K562 (cell line): ENCODE measurements at regions not wholly inside any gene's neighbourhood (a gene's known extent, or its start where the extent isn't known, plus 50 kb on each side); places are given as distances from the start of the nearest gene placed in this dataset.

Experiments used
- ATAC-seq: fragments of 200-7000 bp; cut with Tn5 transposase; 3 replicates; pipeline ENCODE4 v1.9.1; 2020; ENCODE audit warnings: moderate library complexity
- BruUV-seq: library from RNA; stranded (reverse); fragments of 400-500 nt; replicated peaks from 2 replicates; lab custom pipeline; 2021; lab: Mats Ljungman, UMichigan
- CTCF ChIA-PET: fragments of 300-600 bp; formaldehyde crosslinking; extraction: SDS; loops from one replicate; lab custom pipeline; 2021; ENCODE audit warnings: low intra/inter-chr PET ratio; lab: Yijun Ruan, JAX
- POLR2A ChIA-PET: fragments of 300-600, 350-650 bp; sonication (Branson Sonifier 250); formaldehyde crosslinking; extraction: SDS; loops from one replicate; lab custom pipeline; 2021; ENCODE audit warnings: antibody characterized with exemption, inconsistent platforms; lab: Yijun Ruan, JAX
- DNase-seq, 4 experiments: peaks; one replicate each; pipeline versions ENCODE4 v3.0.0 to v3.0.0-alpha.2; 2011 to 2018; ENCODE audit warnings: low spot score in 3 of 4, mixed read lengths in 3 of 4; ENCODE audit errors: extremely low read depth in 1 of 4
- FAIRE-seq: peaks from 2 replicates; lab custom pipeline; 2011; peaks lifted over from hg19 to GRCh38; lab: Jason Lieb, UNC
- H2AFZ ChIP-seq: 2 replicates; pipeline ENCODE4 v1.6.0; 2011; ENCODE audit warnings: low read depth, low read length, control low read depth, inconsistent platforms
- H3K27ac ChIP-seq: fragments of 200-600 bp; 3 replicates; pipeline ENCODE4 v1.8.0; 2011; ENCODE audit warnings: low read depth, mild to moderate bottlenecking, control low read depth, inconsistent platforms, low read length, moderate library complexity, mixed read lengths; ENCODE audit errors: extremely low read depth
- H3K27me3 ChIP-seq, 2 experiments: fragments of 300-600 bp in 1 of 2; 2 replicates in 1 of 2; 3 replicates in 1 of 2; pipeline versions ENCODE4 v1.6.0 to v1.8.0; 2011; ENCODE audit warnings: inconsistent platforms in 2 of 2, low read length in 2 of 2, mild to moderate bottlenecking in 1 of 2, mixed read lengths in 1 of 2, moderate library complexity in 1 of 2; ENCODE audit not compliant: control insufficient read depth in 2 of 2, insufficient read depth in 2 of 2
- H3K36me3 ChIP-seq: fragments of 300-600 bp; 3 replicates; pipeline ENCODE4 v1.8.0; 2011; ENCODE audit warnings: mild to moderate bottlenecking, low read length, inconsistent platforms; ENCODE audit not compliant: control insufficient read depth, insufficient read depth
- H3K4me1 ChIP-seq, 2 experiments: fragments of 200-600 bp in 1 of 2; replicated peaks in 1 of 2; 2 replicates in 1 of 2; 3 replicates in 1 of 2; pipeline versions ENCODE4 v1.5.1 to v1.8.0; 2011; ENCODE audit warnings: inconsistent platforms in 2 of 2, low read length in 2 of 2, mild to moderate bottlenecking in 1 of 2, mixed read lengths in 1 of 2, moderate library complexity in 1 of 2; ENCODE audit not compliant: control insufficient read depth in 2 of 2, insufficient read depth in 2 of 2
- H3K4me2 ChIP-seq: 2 replicates; pipeline ENCODE4 v1.6.1; 2011; ENCODE audit warnings: low read length, control low read depth, inconsistent platforms, mixed read lengths; ENCODE audit not compliant: insufficient read depth
- H3K4me3 ChIP-seq: fragments of 200-600 bp; sonication (generic), shearing (Covaris generic); 2 replicates; pipeline ENCODE4 v1.5.1; 2016; ENCODE audit warnings: control low read depth, inconsistent platforms
- H3K79me2 ChIP-seq: fragments of 200-600 bp; 3 replicates; pipeline ENCODE4 v1.8.0; 2011; ENCODE audit warnings: low read length, inconsistent platforms; ENCODE audit not compliant: control insufficient read depth, insufficient read depth
- H3K9ac ChIP-seq, 2 experiments: 2 replicates each; pipeline versions ENCODE4 v1.6.0 to v1.6.1; 2011; ENCODE audit warnings: low read depth in 2 of 2, low read length in 2 of 2, control low read depth in 1 of 2, inconsistent platforms in 1 of 2, mild to moderate bottlenecking in 1 of 2, mixed read lengths in 1 of 2; ENCODE audit not compliant: insufficient read depth in 1 of 2
- H3K9me1 ChIP-seq: one replicate; pipeline ENCODE4 v1.6.0; 2011; ENCODE audit warnings: inconsistent platforms, mild to moderate bottlenecking, low read length, moderate library complexity; ENCODE audit not compliant: control insufficient read depth, insufficient read depth
- H3K9me3 ChIP-seq: replicated peaks from 2 replicates; pipeline ENCODE4 v1.5.1; 2011; ENCODE audit warnings: low read depth, low read length, inconsistent platforms; ENCODE audit not compliant: control insufficient read depth, insufficient read depth
- H4K20me1 ChIP-seq: replicated peaks from 2 replicates; pipeline ENCODE4 v1.6.1; 2011; ENCODE audit warnings: low read length, inconsistent platforms, mixed read lengths; ENCODE audit not compliant: control insufficient read depth, insufficient read depth
- CHCHD3 ChIP-seq: fragments of 250-450 bp; sonication (Bioruptor Pico); IDR thresholded peaks from 2 replicates; pipeline ENCODE4 v2.1.2; 2022; ENCODE audit warnings: mild to moderate bottlenecking
- FOXA1 ChIP-seq: fragments of 450-650 bp; IDR thresholded peaks from 2 replicates; pipeline ENCODE4 v1.6.1; 2016; ENCODE audit warnings: mild to moderate bottlenecking, borderline replicate concordance
- FOXA3 ChIP-seq, 2 experiments: fragments of 450-650 bp in 1 of 2; sonication (generic) in 1 of 2; formaldehyde crosslinking; IDR thresholded peaks in 1 of 2; conservative IDR thresholded peaks in 1 of 2; 2 replicates each; pipeline versions ENCODE4 v1.4.0 to v1.8.0; 2020 to 2022; ENCODE audit warnings: mild to moderate bottlenecking in 2 of 2, missing genetic modification reagents in 1 of 2
- MED1 ChIP-seq: sonication (generic); formaldehyde crosslinking; IDR thresholded peaks from 2 replicates; pipeline ENCODE4 v1.8.1; 2023; ENCODE audit warnings: missing genetic modification reagents, borderline replicate concordance
- POLR2H ChIP-seq: IDR thresholded peaks from 2 replicates; pipeline ENCODE4 v1.6.1; 2016; ENCODE audit warnings: missing genetic modification characterization, low read depth, mild to moderate bottlenecking, control low read depth, missing compliant biosample characterization, moderate library complexity
- PRMT5 ChIP-seq: sonication (generic); formaldehyde crosslinking; IDR thresholded peaks from 2 replicates; pipeline ENCODE4 v1.5.0; 2020; ENCODE audit warnings: missing genetic modification reagents
- SIN3B ChIP-seq: fragments of 450-650 bp; IDR thresholded peaks from 2 replicates; pipeline ENCODE4 v1.6.1; 2017; ENCODE audit warnings: low read depth, mild to moderate bottlenecking, moderate library complexity
- SLC30A9 ChIP-seq: fragments of 250-450 bp; sonication (Bioruptor Pico); IDR thresholded peaks from 2 replicates; pipeline ENCODE4 v1.8.0; 2022; ENCODE audit warnings: mild to moderate bottlenecking, moderate library complexity
- SOX6 ChIP-seq: fragments of 450-650 bp; IDR thresholded peaks from 2 replicates; pipeline ENCODE4 v1.6.1; 2014; ENCODE audit warnings: mild to moderate bottlenecking
- SUPT5H ChIP-seq: fragments of 450-650 bp; IDR thresholded peaks from 2 replicates; pipeline ENCODE4 v1.6.1; 2016
- ZNF311 ChIP-seq: fragments of 250-450 bp; sonication (Bioruptor Pico); IDR thresholded peaks from 2 replicates; pipeline ENCODE4 v1.4.0; 2020; ENCODE audit warnings: mild to moderate bottlenecking, moderate library complexity
- WGBS: fragments of 100-300 bp; shearing (Covaris generic); methylation state at CpG from one replicate; pipeline ENCODE4 v1.1.6; 2016; ENCODE audit warnings: low coverage, mixed read lengths; ENCODE audit not compliant: insufficient coverage; ENCODE audit errors: missing lambda C conversion rate; 5-methylcytosine and 5-hydroxymethylcytosine counted together
- in situ Hi-C: fragments of 300-500 bp; cut with MboI; formaldehyde crosslinking; loops from 4 replicates; pipeline ENCODE4 v1.15.0; 2018; ENCODE audit warnings: inconsistent platforms, mixed read lengths
- intact Hi-C: fragments of 100-400 bp; cut with micrococcal nuclease; formaldehyde crosslinking; loops from 2 replicates; pipeline ENCODE4 v1.14.2; 2022
- TF ChIP-seq, protein P1 (sequence below): sonication (generic); formaldehyde crosslinking; IDR thresholded peaks from 2 replicates; pipeline ENCODE4 v1.8.1; 2023; ENCODE audit warnings: missing genetic modification reagents, mild to moderate bottlenecking, borderline replicate concordance
- TF ChIP-seq, protein P2 (sequence below): fragments of 250-450 bp; sonication (Bioruptor Pico); IDR thresholded peaks from 2 replicates; pipeline ENCODE4 v1.8.0; 2022; ENCODE audit warnings: inconsistent platforms
- TF ChIP-seq, protein P3 (sequence below): fragments of 250-450 bp; sonication (Bioruptor Pico); IDR thresholded peaks from 2 replicates; pipeline ENCODE4 v1.5.0; 2021; ENCODE audit warnings: mild to moderate bottlenecking, borderline replicate concordance

DNA sequence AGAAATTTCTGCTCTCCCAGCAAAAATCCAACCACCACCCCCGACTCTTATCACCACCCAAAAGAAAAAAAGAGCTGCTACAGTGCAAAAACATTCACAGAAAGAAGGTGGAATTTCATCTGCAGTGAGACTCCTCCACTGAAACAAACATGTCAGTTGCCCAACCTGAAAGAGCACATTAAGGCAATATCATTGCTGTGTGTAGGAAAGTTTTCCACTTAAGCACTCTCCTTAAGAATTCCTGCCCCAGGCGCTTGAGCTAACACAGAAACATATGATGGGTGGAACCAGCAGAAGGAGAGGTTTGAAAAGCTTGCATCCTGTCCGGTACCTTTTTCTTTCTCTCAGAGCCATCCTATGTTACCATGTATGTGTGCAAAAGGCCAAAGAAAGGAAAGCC is 200.8 kb upstream of the GADL1 start:
- no peaks in the 10 kb centered on the region; a peak in 1 of 5 replicates for H3K4me1 ChIP-seq
- CTCF ChIA-PET, result interaction anchor here (0.6 kb wide), 1 partner anchor 802 kb away, joined by 3 read pairs; no protein-coding TSS in a partner anchor
- no TSS peak for BruUV-seq
- H3K9me1 ChIP-seq, result no peaks in the 10 kb centered on the region
- in situ Hi-C loops, result no loop called here
- intact Hi-C loops, result no loop called here
- H3K79me2 ChIP-seq, result no peaks in the 10 kb centered on the region
- H3K9me3 ChIP-seq, result no peaks in the 10 kb centered on the region
- H3K4me3 ChIP-seq, result no peak overlapping the region
- DNase-seq (no peak), FAIRE-seq (no peak), ATAC-seq (no peak)
- WGBS, result 7% methylated on average over 3 of the region's 3 CpGs
- H2AFZ ChIP-seq, result no peak overlapping the region
- H3K4me2 ChIP-seq, result no peak overlapping the region
- H3K9ac ChIP-seq, result no peak overlapping the region
- H3K36me3 ChIP-seq, result no peaks in the 10 kb centered on the region
- H4K20me1 ChIP-seq, result no peaks in the 10 kb centered on the region
- no peak overlapping the region for H3K27ac ChIP-seq
- no peaks in the 10 kb centered on the region for H3K27me3 ChIP-seq
- POLR2A ChIA-PET, result no interaction called here
- TF ChIP-seq SIN3B (no peak), SUPT5H (no peak), ZNF311 (CRISPR knock-in tag) (no peak), POLR2H (no peak), CHCHD3 (no peak), SLC30A9 (CRISPR knock-in tag) (no peak), PRMT5 (CRISPR knock-in tag) (no peak), FOXA3 (CRISPR knock-in tag; conservative IDR thresholded peaks at IDR 0.05 in 1 of 2, IDR thresholded peaks at IDR 0.05 in 1 of 2) (no peak), SOX6 (no peak), MED1 (no peak), FOXA1 (no peak)
- TF ChIP-seq, protein P1, sequence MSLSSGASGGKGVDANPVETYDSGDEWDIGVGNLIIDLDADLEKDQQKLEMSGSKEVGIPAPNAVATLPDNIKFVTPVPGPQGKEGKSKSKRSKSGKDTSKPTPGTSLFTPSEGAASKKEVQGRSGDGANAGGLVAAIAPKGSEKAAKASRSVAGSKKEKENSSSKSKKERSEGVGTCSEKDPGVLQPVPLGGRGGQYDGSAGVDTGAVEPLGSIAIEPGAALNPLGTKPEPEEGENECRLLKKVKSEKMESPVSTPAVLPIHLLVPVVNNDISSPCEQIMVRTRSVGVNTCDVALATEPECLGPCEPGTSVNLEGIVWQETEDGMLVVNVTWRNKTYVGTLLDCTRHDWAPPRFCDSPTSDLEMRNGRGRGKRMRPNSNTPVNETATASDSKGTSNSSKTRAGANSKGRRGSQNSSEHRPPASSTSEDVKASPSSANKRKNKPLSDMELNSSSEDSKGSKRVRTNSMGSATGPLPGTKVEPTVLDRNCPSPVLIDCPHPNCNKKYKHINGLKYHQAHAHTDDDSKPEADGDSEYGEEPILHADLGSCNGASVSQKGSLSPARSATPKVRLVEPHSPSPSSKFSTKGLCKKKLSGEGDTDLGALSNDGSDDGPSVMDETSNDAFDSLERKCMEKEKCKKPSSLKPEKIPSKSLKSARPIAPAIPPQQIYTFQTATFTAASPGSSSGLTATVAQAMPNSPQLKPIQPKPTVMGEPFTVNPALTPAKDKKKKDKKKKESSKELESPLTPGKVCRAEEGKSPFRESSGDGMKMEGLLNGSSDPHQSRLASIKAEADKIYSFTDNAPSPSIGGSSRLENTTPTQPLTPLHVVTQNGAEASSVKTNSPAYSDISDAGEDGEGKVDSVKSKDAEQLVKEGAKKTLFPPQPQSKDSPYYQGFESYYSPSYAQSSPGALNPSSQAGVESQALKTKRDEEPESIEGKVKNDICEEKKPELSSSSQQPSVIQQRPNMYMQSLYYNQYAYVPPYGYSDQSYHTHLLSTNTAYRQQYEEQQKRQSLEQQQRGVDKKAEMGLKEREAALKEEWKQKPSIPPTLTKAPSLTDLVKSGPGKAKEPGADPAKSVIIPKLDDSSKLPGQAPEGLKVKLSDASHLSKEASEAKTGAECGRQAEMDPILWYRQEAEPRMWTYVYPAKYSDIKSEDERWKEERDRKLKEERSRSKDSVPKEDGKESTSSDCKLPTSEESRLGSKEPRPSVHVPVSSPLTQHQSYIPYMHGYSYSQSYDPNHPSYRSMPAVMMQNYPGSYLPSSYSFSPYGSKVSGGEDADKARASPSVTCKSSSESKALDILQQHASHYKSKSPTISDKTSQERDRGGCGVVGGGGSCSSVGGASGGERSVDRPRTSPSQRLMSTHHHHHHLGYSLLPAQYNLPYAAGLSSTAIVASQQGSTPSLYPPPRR, result no peak
- TF ChIP-seq, protein P2, sequence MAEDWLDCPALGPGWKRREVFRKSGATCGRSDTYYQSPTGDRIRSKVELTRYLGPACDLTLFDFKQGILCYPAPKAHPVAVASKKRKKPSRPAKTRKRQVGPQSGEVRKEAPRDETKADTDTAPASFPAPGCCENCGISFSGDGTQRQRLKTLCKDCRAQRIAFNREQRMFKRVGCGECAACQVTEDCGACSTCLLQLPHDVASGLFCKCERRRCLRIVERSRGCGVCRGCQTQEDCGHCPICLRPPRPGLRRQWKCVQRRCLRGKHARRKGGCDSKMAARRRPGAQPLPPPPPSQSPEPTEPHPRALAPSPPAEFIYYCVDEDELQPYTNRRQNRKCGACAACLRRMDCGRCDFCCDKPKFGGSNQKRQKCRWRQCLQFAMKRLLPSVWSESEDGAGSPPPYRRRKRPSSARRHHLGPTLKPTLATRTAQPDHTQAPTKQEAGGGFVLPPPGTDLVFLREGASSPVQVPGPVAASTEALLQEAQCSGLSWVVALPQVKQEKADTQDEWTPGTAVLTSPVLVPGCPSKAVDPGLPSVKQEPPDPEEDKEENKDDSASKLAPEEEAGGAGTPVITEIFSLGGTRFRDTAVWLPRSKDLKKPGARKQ (CRISPR knock-in tag), result no peak
- TF ChIP-seq, protein P3, sequence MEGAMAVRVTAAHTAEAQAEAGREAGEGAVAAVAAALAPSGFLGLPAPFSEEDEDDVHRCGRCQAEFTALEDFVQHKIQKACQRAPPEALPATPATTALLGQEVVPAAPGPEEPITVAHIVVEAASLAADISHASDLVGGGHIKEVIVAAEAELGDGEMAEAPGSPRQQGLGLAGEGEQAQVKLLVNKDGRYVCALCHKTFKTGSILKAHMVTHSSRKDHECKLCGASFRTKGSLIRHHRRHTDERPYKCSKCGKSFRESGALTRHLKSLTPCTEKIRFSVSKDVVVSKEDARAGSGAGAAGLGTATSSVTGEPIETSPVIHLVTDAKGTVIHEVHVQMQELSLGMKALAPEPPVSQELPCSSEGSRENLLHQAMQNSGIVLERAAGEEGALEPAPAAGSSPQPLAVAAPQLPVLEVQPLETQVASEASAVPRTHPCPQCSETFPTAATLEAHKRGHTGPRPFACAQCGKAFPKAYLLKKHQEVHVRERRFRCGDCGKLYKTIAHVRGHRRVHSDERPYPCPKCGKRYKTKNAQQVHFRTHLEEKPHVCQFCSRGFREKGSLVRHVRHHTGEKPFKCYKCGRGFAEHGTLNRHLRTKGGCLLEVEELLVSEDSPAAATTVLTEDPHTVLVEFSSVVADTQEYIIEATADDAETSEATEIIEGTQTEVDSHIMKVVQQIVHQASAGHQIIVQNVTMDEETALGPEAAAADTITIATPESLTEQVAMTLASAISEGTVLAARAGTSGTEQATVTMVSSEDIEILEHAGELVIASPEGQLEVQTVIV (CRISPR knock-in tag), result no peak
